Liver (tissue), 3 donors: ENCODE measurements at regions not wholly inside any gene's neighbourhood (a gene's known extent, or its start where the extent isn't known, plus 50 kb on each side); places are given as distances from the start of the nearest gene placed in this dataset.

ENCODE experiments used
- MAX ChIP-seq: IDR thresholded peaks from 2 replicates; pipeline ENCODE4 v1.6.1; 2016; ENCODE audit warnings: antibody characterized with exemption
- RAD21 ChIP-seq, 2 donors: IDR thresholded peaks; 2 replicates each; pipeline ENCODE4 v1.6.1; 2016; ENCODE audit warnings: antibody characterized with exemption in 2 of 2, mild to moderate bottlenecking in 2 of 2
- REST ChIP-seq: IDR thresholded peaks from 2 replicates; pipeline ENCODE4 v1.6.1; 2016; ENCODE audit warnings: antibody characterized with exemption, mild to moderate bottlenecking
- SP1 ChIP-seq: IDR thresholded peaks from 2 replicates; pipeline ENCODE4 v1.6.1; 2018; ENCODE audit warnings: antibody characterized with exemption, mild to moderate bottlenecking
- TAF1 ChIP-seq: conservative IDR thresholded peaks from 2 replicates; pipeline ENCODE4 v1.6.1; 2016; ENCODE audit warnings: antibody characterized with exemption, mild to moderate bottlenecking
- TF ChIP-seq, protein P1 (sequence below): fragments of 150-350 bp; IDR thresholded peaks from 2 replicates; pipeline ENCODE4 v1.5.1; 2017; ENCODE audit warnings: improper control_type of control experiment, low read depth, low read length; ENCODE audit not compliant: missing input control
- donor health status: healthy.
- donor health status: healthy.

DNA sequence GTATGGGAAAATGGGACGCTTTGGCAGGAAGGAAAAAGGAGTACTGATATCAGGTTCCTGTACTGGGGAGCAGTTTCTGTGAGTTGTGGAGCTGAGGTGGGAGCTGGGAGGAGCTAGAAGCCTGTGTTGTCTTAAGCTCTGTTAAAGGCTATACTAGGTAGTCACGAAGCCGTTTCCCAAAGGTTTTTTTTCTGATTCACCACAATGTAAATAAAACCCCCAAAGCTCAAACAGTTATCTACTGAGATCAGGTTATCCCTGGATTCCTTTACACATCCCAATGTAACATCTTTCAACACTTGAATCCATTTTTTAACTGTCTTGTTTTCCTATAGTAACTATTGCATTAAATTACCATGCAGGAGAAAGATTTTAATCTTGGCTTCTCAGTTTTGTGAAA lies 297.4 kb upstream of the SFRP2 start:
- no peak for TF ChIP-seq TAF1
- TF ChIP-seq, protein P1, sequence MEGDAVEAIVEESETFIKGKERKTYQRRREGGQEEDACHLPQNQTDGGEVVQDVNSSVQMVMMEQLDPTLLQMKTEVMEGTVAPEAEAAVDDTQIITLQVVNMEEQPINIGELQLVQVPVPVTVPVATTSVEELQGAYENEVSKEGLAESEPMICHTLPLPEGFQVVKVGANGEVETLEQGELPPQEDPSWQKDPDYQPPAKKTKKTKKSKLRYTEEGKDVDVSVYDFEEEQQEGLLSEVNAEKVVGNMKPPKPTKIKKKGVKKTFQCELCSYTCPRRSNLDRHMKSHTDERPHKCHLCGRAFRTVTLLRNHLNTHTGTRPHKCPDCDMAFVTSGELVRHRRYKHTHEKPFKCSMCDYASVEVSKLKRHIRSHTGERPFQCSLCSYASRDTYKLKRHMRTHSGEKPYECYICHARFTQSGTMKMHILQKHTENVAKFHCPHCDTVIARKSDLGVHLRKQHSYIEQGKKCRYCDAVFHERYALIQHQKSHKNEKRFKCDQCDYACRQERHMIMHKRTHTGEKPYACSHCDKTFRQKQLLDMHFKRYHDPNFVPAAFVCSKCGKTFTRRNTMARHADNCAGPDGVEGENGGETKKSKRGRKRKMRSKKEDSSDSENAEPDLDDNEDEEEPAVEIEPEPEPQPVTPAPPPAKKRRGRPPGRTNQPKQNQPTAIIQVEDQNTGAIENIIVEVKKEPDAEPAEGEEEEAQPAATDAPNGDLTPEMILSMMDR, result no peak
- no peak for TF ChIP-seq MAX
- no peak for TF ChIP-seq SP1
- no peak for TF ChIP-seq RAD21 (IDR thresholded peaks at IDR 0.05)
- no peak for TF ChIP-seq REST
